ENCODE measurements at regions not wholly inside any gene's neighbourhood (a gene's known extent, or its start where the extent isn't known, plus 50 kb on each side); places are given as distances from the start of the nearest gene placed in this dataset.

GRCh38 chr10:64369885-64370773 is 848.9 kb downstream of the REEP3 start (continued):
- TF ChIP-seq PAXIP1 (CRISPR knock-in tag; conservative IDR thresholded peaks at IDR 0.05) (0 out of 2 replicates have a peak, but pooled peaks have one; percentile 23), GATA4 (IDR thresholded peaks at IDR 0.05; ENCODE audit: borderline replicate concordance, low read depth) (no peak), ADNP (CRISPR knock-in tag; IDR thresholded peaks at IDR 0.05) (no peak), CEBPG (CRISPR knock-in tag; IDR thresholded peaks at IDR 0.05) (no peak), HNRNPUL1 (IDR thresholded peaks at IDR 0.05; ENCODE audit: low read depth, low read length) (no peak), TAF15 (IDR thresholded peaks at IDR 0.05; ENCODE audit: low read depth, low read length, poor library complexity, severe bottlenecking) (no peak), ELF1 (CRISPR knock-in tag; IDR thresholded peaks at IDR 0.05) (no peak), HNF4A (CRISPR knock-in tag; IDR thresholded peaks at IDR 0.05) (peak; percentile 39; the same call in 1 of the 2 replicates), SOX5 (CRISPR knock-in tag; IDR thresholded peaks at IDR 0.05; ENCODE audit: borderline replicate concordance) (no peak), HNF1A (IDR thresholded peaks at IDR 0.05; ENCODE audit: low read depth) (peak; percentile 45; the same call in 1 of the 2 replicates), HNF1A (CRISPR knock-in tag; IDR thresholded peaks at IDR 0.05; ENCODE audit: borderline replicate concordance) (no peak), GATAD2A (CRISPR knock-in tag; IDR thresholded peaks at IDR 0.05) (0 out of 2 replicates have a peak, but pooled peaks have one; percentile 25), CERS6 (CRISPR knock-in tag; IDR thresholded peaks at IDR 0.05) (no peak), NFIC (IDR thresholded peaks at IDR 0.05; ENCODE audit: low read length) (no peak), HOXA5 (CRISPR knock-in tag; IDR thresholded peaks at IDR 0.05) (no peak), ZNF329 (CRISPR knock-in tag; IDR thresholded peaks at IDR 0.05; ENCODE audit: low read depth) (no peak), MEIS1 (CRISPR knock-in tag; IDR thresholded peaks at IDR 0.05; ENCODE audit: borderline replicate concordance) (no peak), FOXO4 (CRISPR knock-in tag; conservative IDR thresholded peaks at IDR 0.05) (no peak)

Data from HepG2 (cell line).